ENCODE measurements at regions not wholly inside any gene's neighbourhood (a gene's known extent, or its start where the extent isn't known, plus 50 kb on each side); places are given as distances from the start of the nearest gene placed in this dataset.
A peak's percentile ranks its signal among the peaks of the same experiment; 100 is the strongest.
"Not testable (repeated sequence)": the region's sequence is repeated elsewhere in the genome, so short reads cannot be mapped to it uniquely, and the experiment has no call there.

DNA sequence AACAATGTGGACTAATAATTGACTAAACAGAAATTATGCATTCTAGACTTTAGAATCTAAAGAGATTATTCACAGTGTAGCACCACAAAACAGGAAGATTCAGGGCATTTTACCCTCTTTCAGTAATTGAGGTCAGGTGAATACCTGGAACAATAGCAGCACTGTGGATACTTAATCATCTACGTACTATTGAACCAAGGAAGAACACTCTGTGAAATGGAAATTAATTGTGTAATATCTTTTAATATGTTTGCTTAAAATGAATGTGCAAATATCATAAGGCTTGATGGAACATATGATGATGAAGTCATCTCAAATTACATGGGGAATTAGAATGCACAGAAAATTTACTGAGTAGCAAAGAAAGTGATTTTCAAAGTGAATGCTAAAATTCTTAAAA is 68.5 kb upstream of the MAP9 start:
- no peak overlapping the region for H3K4me3 ChIP-seq (ENCODE audit: low read length)
- TF ChIP-seq, protein P1, sequence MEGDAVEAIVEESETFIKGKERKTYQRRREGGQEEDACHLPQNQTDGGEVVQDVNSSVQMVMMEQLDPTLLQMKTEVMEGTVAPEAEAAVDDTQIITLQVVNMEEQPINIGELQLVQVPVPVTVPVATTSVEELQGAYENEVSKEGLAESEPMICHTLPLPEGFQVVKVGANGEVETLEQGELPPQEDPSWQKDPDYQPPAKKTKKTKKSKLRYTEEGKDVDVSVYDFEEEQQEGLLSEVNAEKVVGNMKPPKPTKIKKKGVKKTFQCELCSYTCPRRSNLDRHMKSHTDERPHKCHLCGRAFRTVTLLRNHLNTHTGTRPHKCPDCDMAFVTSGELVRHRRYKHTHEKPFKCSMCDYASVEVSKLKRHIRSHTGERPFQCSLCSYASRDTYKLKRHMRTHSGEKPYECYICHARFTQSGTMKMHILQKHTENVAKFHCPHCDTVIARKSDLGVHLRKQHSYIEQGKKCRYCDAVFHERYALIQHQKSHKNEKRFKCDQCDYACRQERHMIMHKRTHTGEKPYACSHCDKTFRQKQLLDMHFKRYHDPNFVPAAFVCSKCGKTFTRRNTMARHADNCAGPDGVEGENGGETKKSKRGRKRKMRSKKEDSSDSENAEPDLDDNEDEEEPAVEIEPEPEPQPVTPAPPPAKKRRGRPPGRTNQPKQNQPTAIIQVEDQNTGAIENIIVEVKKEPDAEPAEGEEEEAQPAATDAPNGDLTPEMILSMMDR (conservative IDR thresholded peaks at IDR 0.05; ENCODE audit: low read length): no peak
- no peak for DNase-seq (ENCODE audit: low read depth)

DNA sequence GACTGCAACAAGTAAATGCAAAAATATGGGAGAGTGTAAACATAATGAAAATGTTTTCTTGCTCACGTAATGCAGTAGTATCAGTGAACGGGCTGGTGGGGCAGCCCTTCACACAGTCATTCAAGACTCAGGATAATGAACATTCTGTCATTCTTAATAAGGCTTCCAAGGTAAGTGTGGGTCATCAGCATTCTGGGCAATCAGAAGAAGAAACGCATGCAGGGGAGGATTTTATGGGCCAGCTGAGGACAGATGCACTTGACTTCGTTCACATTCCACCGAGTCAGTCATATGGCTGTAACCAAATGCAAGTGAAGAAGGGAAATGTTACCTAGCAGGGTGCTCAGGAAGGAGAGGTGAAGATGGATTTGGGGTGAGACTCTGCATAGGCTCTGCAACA is 68.0 kb upstream of the MAP9 start:
- no peak overlapping the region for H3K4me3 ChIP-seq (ENCODE audit: low read length)
- TF ChIP-seq, protein P1 (conservative IDR thresholded peaks at IDR 0.05; ENCODE audit: low read length): no peak
- DNase-seq (ENCODE audit: low read depth): no peak

DNA sequence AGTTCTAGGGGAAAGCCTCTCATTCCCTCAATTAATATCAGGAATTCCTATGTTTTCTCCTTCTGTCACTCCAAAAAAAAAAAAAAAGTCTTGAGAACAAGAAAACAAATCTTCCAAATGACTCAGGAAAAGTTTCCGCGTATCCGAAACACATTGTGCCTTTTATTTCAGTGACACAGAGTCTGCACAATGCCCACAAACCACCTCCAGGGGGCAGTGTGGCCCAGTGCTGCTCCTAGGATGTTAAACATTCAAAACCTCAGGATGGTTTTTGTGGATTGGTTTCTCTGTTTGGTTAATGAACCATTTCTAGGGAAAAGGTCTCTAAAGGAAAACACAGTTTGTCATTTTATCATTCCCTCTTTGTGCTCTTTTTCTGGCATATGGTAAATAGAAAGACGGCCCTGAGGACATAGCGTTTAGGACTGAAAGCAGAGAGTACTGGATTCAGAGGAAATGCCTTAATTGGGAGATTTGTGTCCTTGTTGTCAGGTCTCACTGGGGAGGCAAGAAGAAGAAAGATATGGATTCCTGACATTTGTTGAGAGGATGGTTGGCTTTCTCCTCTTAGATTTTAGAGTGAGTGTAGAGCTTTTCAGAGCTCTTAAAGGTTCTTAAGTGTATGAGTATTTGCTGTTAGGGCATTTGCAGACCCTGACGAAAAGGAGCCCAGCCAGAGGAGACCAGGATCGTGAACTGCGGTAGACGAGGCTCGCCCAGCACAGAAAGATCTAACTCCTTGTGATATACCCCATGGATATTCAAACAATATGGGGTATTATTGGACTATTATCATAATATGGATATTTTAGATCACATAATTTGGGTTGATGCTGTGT is 65.7 kb upstream of the MAP9 start:
- peak; percentile 59 for DNase-seq (ENCODE audit: low read depth)
- no peak overlapping the region; the same call in 1 of the 2 replicates for H3K4me3 ChIP-seq (ENCODE audit: low read length)
- TF ChIP-seq, protein P1 (conservative IDR thresholded peaks at IDR 0.05; ENCODE audit: low read length): peak; percentile 99

DNA sequence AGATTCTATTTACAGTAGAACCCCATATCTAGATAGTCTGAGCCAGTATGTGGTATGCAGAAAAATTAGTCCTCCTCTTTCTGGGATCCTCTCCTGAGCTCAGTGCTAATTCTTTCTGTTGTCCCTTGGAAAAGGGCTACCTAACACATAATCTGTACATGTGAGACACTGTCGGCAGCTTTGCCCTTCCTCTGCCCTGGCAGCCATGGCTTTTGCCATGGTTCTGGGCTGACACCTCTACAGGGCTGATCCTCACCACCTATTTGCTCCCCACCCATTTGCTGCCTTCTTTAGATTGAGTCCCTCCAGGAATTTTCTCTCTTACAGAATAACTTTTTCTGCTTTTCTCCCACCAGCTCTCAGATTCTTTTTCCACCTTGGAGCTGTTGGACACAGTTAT is 64.7 kb upstream of the MAP9 start:
- DNase-seq (ENCODE audit: low read depth): no peak
- H3K4me3 ChIP-seq (ENCODE audit: low read length): no peak overlapping the region
- TF ChIP-seq, protein P1 (conservative IDR thresholded peaks at IDR 0.05; ENCODE audit: low read length): no peak

DNA sequence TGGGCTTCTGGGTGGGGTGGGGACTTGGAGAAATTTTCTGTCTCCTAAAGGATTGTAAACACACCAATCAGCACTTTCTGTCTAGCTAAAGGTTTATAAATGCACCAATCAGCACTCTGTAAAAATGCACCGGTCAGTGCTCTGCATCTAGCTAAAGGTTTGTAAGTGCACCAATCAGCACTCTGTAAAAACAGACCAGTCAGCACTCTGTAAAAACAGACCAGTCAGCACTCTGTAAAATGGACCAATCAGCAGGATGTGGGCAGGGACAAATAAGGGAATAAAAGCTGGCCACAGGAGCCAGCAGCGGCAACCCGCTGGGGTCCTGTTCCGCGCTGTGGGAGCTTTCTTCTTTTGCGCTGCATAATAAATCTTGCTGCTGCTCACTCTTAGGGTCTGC is 63.0 kb upstream of the MAP9 start:
- not testable (repeated sequence) for DNase-seq (ENCODE audit: low read depth); H3K4me3 ChIP-seq (ENCODE audit: low read length)

DNA sequence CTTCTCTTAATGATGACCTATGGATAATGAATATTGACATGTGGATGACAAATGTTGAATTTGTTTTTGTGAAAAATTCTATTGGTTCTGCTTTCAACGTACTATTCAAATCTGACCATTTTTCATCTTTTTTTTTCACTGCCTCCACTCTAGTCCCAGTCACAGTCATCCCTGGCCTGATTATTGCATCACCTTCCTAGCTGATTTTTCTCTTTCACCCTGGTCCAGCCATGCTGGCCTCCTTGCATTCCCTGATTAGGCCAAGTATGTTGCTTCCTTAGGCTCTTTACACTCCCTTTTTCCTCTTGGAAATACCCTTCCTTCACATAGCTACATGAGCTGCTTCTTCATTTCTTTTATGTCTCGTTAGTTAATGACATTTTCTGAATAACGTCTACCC is 58.1 kb upstream of the MAP9 start:
- no peak overlapping the region for H3K4me3 ChIP-seq (ENCODE audit: low read length)
- no peak for DNase-seq (ENCODE audit: low read depth)
- TF ChIP-seq, protein P1 (conservative IDR thresholded peaks at IDR 0.05; ENCODE audit: low read length): no peak

DNA sequence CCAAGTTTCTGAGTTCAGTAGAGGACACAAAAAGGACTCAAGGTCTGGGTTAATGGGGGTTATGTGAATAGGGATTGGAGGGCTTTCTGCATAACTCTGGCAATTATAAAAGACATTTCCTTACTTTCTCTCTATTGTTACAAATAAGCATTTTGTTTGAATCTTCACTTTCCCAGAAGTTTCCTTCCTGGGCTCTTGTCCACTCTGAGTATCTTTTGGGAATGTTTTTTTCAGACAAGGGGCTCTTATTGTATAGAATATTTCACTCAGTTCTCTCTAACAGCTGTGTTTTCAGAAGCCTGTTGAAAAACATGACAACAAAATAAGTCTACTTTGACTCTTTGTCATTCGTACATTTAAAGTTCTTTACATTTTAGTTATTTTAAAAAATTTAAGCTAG is 57.6 kb upstream of the MAP9 start:
- TF ChIP-seq, protein P1 (conservative IDR thresholded peaks at IDR 0.05; ENCODE audit: low read length): no peak
- DNase-seq (ENCODE audit: low read depth): no peak
- H3K4me3 ChIP-seq (ENCODE audit: low read length): no peak overlapping the region
